Osteocyte (in vitro differentiated cells): ENCODE measurements at regions not wholly inside any gene's neighbourhood (a gene's known extent, or its start where the extent isn't known, plus 50 kb on each side); places are given as distances from the start of the nearest gene placed in this dataset.

Experiments
- DNase-seq: peaks from one replicate; pipeline ENCODE4 v3.0.0; 2021; ENCODE audit warnings: mixed read lengths; ENCODE audit not compliant: unreplicated experiment; ENCODE audit errors: extremely low spot score
- H3K27ac Mint-ChIP-seq: one replicate; pipeline ENCODE4 v1.8.0; 2021; ENCODE audit warnings: mild to moderate bottlenecking, mixed read lengths; ENCODE audit not compliant: unreplicated experiment
- H3K27me3 Mint-ChIP-seq: one replicate; pipeline ENCODE4 v1.8.0; 2021; ENCODE audit warnings: mixed read lengths; ENCODE audit not compliant: unreplicated experiment
- H3K36me3 Mint-ChIP-seq: one replicate; pipeline ENCODE4 v1.8.0; 2021; ENCODE audit warnings: mixed read lengths; ENCODE audit not compliant: unreplicated experiment
- H3K4me1 Mint-ChIP-seq: one replicate; pipeline ENCODE4 v1.8.0; 2021; ENCODE audit warnings: mixed read lengths; ENCODE audit not compliant: unreplicated experiment
- H3K4me3 Mint-ChIP-seq: one replicate; pipeline ENCODE4 v1.8.0; 2021; ENCODE audit warnings: mild to moderate bottlenecking, moderate library complexity, mixed read lengths; ENCODE audit not compliant: unreplicated experiment
- H3K9me3 Mint-ChIP-seq: one replicate; pipeline ENCODE4 v1.8.0; 2021; ENCODE audit warnings: mixed read lengths; ENCODE audit not compliant: unreplicated experiment
- TF ChIP-seq, protein P1 (sequence below): fragments of 200-600 bp; sonication (generic); IDR thresholded peaks from 2 replicates; pipeline ENCODE4 v1.5.0; 2021; ENCODE audit warnings: antibody characterized with exemption, mild to moderate bottlenecking, moderate library complexity

DNA sequence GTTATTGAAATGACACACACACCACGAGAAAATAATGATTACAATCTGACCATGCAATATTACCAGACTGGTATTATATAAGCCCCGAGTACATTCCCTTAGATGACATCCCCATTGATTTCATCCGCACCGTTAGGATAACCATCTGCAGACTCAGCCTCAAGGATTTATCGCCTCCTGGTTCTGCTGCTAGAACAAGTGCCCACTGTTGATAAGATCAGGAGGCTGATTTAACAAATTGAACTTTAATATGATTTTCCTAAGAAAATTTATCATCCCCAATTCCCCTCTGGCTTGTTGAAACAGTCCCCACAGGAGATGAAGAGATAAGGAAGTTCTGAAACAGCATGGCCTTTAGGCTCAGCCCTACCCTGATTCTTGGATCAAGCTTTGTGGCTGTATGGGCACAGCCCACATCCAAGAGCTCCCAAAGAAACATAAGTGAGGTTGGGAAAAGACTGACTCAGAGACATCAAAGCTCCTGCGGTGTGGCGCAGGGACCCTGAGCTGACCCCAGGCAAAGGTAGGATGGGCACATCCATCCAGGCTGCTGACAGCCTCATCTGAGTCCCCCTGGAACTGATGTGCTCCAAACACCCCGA is 59.2 kb upstream of the CHCHD3 start:
- Mint-ChIP-seq H3K4me3 (no peak overlapping the region), H3K27ac (no peak overlapping the region), H3K36me3 (no peaks in the 10 kb centered on the region), H3K9me3 (no peaks in the 10 kb centered on the region), H3K27me3 (peaks cover 27% of the 10 kb centered on the region), H3K4me1 (no peaks in the 10 kb centered on the region)
- TF ChIP-seq, protein P1, sequence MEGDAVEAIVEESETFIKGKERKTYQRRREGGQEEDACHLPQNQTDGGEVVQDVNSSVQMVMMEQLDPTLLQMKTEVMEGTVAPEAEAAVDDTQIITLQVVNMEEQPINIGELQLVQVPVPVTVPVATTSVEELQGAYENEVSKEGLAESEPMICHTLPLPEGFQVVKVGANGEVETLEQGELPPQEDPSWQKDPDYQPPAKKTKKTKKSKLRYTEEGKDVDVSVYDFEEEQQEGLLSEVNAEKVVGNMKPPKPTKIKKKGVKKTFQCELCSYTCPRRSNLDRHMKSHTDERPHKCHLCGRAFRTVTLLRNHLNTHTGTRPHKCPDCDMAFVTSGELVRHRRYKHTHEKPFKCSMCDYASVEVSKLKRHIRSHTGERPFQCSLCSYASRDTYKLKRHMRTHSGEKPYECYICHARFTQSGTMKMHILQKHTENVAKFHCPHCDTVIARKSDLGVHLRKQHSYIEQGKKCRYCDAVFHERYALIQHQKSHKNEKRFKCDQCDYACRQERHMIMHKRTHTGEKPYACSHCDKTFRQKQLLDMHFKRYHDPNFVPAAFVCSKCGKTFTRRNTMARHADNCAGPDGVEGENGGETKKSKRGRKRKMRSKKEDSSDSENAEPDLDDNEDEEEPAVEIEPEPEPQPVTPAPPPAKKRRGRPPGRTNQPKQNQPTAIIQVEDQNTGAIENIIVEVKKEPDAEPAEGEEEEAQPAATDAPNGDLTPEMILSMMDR, result no peak
- DNase-seq, result no peak

DNA sequence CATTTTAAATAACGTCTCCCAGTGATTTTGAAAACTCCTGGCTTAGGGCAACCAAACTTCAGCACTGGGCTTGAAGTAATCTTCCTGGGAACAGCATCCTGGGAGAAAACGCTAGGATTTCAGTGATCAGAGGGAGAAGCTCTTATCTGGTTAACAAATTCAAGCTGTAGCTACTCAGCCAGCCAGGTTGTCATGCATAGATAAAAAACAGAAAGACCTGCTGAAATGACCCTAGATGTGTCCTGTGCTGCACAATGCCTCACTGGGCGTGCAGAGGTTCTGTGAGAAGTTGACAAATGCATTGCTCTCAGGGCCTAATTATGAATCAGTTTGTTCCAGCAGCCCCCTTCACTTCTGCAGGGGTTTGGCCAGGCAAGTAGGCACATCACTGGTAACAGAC is 68.9 kb upstream of the CHCHD3 start:
- Mint-ChIP-seq H3K27me3 (peaks cover 43% of the 10 kb centered on the region), H3K9me3 (no peaks in the 10 kb centered on the region), H3K4me1 (no peaks in the 10 kb centered on the region), H3K36me3 (no peaks in the 10 kb centered on the region), H3K27ac (no peak overlapping the region), H3K4me3 (no peak overlapping the region)
- TF ChIP-seq, protein P1, result no peak
- DNase-seq, result no peak

DNA sequence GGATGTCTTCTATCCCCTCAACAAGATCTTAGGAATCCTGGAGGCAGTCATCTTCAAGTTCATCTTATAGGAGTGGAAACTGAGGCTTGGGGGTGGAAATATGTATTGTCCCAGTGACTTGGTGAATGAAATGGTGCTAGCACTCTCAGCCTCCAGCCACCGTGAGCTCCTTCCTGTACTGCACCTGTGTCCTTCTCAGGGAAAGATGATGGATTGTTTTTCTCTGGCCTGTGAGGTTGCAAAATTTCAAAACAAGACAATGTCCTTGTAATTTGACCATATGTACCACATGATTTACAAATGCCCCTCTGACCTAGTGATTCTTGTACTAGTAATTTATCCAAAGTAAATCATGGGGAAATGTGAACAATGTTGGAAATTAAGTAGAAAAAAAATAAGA is 71.0 kb upstream of the CHCHD3 start:
- H3K27ac Mint-ChIP-seq, result no peak overlapping the region
- TF ChIP-seq, protein P1, result no peak
- H3K4me3 Mint-ChIP-seq, result no peak overlapping the region
- no peaks in the 10 kb centered on the region for H3K9me3 Mint-ChIP-seq
- H3K4me1 Mint-ChIP-seq, result no peaks in the 10 kb centered on the region
- H3K36me3 Mint-ChIP-seq, result no peaks in the 10 kb centered on the region
- peaks cover 37% of the 10 kb centered on the region for H3K27me3 Mint-ChIP-seq
- DNase-seq, result no peak

DNA sequence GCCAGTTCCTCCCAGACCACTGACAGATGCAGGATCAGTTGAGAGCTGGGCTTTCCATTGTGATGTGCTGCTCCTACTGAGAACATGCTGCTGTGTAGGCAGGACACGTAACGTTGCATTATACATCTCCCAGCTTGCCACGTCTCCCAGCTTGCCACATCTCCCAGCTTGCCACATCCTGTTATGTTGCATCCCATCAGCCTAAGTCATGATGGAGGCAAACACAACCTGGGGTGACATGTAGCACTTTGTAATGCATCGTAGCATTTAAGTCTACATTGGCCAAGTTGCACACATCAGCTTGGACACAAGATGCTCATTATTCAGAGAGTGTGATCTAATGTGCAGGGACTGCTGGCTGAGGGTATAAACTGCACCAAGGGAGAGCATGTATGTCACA is 73.3 kb upstream of the CHCHD3 start:
- H3K4me3 Mint-ChIP-seq, result no peak overlapping the region
- TF ChIP-seq, protein P1, result no peak
- no peak overlapping the region for H3K27ac Mint-ChIP-seq
- H3K9me3 Mint-ChIP-seq, result no peaks in the 10 kb centered on the region
- DNase-seq, result no peak
- H3K36me3 Mint-ChIP-seq, result no peaks in the 10 kb centered on the region
- peaks cover 18% of the 10 kb centered on the region for H3K27me3 Mint-ChIP-seq
- no peaks in the 10 kb centered on the region for H3K4me1 Mint-ChIP-seq

DNA sequence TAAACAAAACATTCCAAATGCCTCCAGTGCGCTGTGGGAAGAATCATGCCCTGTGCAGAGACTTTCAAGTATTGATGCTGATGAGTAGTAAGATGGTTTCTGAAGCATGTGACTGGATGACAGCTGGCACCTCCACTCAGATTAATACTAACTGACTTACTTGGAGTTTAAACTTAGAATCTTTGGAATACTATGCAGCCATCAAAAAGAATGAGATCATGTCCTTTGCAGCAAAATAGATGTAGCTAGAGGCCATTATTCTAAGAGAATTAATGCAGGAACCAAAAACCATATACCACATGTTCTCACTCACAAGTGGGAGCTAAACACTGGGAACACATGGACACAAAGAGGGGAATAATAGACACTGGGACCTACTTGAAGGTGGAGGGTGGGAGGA is 73.8 kb upstream of the CHCHD3 start:
- Mint-ChIP-seq H3K27me3 (peaks cover 14% of the 10 kb centered on the region), H3K4me3 (no peak overlapping the region), H3K36me3 (no peaks in the 10 kb centered on the region), H3K27ac (no peak overlapping the region), H3K4me1 (no peaks in the 10 kb centered on the region), H3K9me3 (no peaks in the 10 kb centered on the region)
- TF ChIP-seq, protein P1, result no peak
- no peak for DNase-seq
